CD4-positive, alpha-beta T cell (primary cell): ENCODE measurements at regions not wholly inside any gene's neighbourhood (a gene's known extent, or its start where the extent isn't known, plus 50 kb on each side); places are given as distances from the start of the nearest gene placed in this dataset.

Experiments used
- ATAC-seq: fragments of 200-7000 bp; cut with Tn5 transposase; one replicate; pipeline ENCODE4 v1.10.0; 2022; ENCODE audit warnings: mild to moderate bottlenecking; ENCODE audit not compliant: poor library complexity
- CTCF ChIA-PET: fragments of 350-600 bp; sonication (Branson Sonifier 250); formaldehyde crosslinking; loops from one replicate; lab custom pipeline; 2021; ENCODE audit warnings: antibody characterized with exemption, inconsistent platforms; lab: Charles Lee
- POLR2A ChIA-PET: fragments of 350-600 bp; sonication (Branson Sonifier 250); formaldehyde crosslinking; loops from one replicate; lab custom pipeline; 2021; ENCODE audit warnings: antibody characterized with exemption, inconsistent platforms; lab: Charles Lee
- DNase-seq, 14 experiments: peaks; one replicate each; pipeline ENCODE4 v3.0.0-alpha.2; 2013 to 2020; ENCODE audit warnings: mixed read lengths in 2 of 14
- H3K27ac ChIP-seq, 2 donors: one replicate each; pipeline versions ENCODE4 v1.5.1 to v1.7.0; 2013; ENCODE audit warnings: low read length in 2 of 2, low read depth in 1 of 2, mild to moderate bottlenecking in 1 of 2
- H3K27me3 ChIP-seq, 2 experiments: 1 replicate in 1 of 2; 2 replicates in 1 of 2; pipeline versions ENCODE4 v1.6.1 to v1.7.0; 2013; ENCODE audit warnings: low read length in 2 of 2, control low read depth in 1 of 2, mild to moderate bottlenecking in 1 of 2, moderate library complexity in 1 of 2; ENCODE audit not compliant: insufficient read depth in 2 of 2, control insufficient read depth in 1 of 2
- H3K36me3 ChIP-seq: one replicate; pipeline ENCODE4 v1.6.1; 2013; ENCODE audit warnings: low read length, control low read depth; ENCODE audit not compliant: insufficient read depth
- H3K4me1 ChIP-seq: one replicate; pipeline ENCODE4 v1.6.1; 2013; ENCODE audit warnings: low read length, control low read depth; ENCODE audit not compliant: insufficient read depth
- H3K4me3 ChIP-seq: one replicate; pipeline ENCODE4 v1.5.1; 2013; ENCODE audit warnings: mild to moderate bottlenecking, low read length, moderate library complexity
- H3K9me3 ChIP-seq, 2 experiments: 1 replicate in 1 of 2; 2 replicates in 1 of 2; pipeline versions ENCODE4 v1.6.1 to v1.7.0; 2013; ENCODE audit warnings: low read length in 2 of 2, mild to moderate bottlenecking in 2 of 2, control low read depth in 1 of 2, moderate library complexity in 1 of 2; ENCODE audit not compliant: control insufficient read depth in 1 of 2, insufficient read depth in 1 of 2
- H3K27ac Mint-ChIP-seq: one replicate; pipeline ENCODE4 v1.8.0; 2020; ENCODE audit warnings: mixed read lengths
- H3K27me3 Mint-ChIP-seq: one replicate; pipeline ENCODE4 v1.8.0; 2021; ENCODE audit warnings: mixed read lengths
- H3K36me3 Mint-ChIP-seq: one replicate; pipeline ENCODE4 v1.8.0; 2021; ENCODE audit warnings: low read depth, mixed read lengths
- H3K4me1 Mint-ChIP-seq: one replicate; pipeline ENCODE4 v1.8.0; 2021; ENCODE audit warnings: low read depth, mixed read lengths
- H3K4me3 Mint-ChIP-seq: one replicate; pipeline ENCODE4 v1.8.0; 2020; ENCODE audit warnings: mild to moderate bottlenecking, mixed read lengths
- H3K9me3 Mint-ChIP-seq: one replicate; pipeline ENCODE4 v1.8.0; 2020; ENCODE audit warnings: mixed read lengths
- CTCF ChIP-seq: fragments of 200-600 bp; IDR thresholded peaks from one replicate; pipeline ENCODE4 v1.8.0; 2022; ENCODE audit warnings: antibody characterized with exemption, mild to moderate bottlenecking
- intact Hi-C, 2 experiments: fragments of 100-400 bp; cut with DNase I in 1 of 2; cut with micrococcal nuclease in 1 of 2; formaldehyde crosslinking; loops; one replicate each; pipeline versions ENCODE4 v1.15.1 to v1.9.0; 2023 to 2025; cut with DNase I, micrococcal nuclease

DNA sequence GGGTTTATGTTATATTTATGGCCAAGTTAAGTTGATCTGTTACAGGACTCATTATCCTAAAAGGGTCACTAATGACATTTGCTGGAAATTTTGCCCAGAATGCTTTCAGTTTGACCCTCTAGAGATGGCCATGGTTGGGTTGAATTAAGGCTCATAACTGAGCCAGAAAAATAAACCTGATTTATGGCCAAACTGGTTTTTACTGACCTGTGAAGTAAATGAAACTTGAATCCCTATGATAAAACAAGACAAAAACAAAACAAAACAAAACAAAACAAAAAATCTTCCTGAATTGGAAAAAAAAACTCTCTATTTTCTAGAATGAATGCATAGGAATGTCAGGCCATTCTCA, 72.5 kb upstream of the CLDN14 start:
- no peak overlapping the region for H3K4me3 Mint-ChIP-seq
- Histone ChIP-seq H3K9me3 (peaks cover 0 to 8% of the 10 kb centered on the region in 2 experiments), H3K4me1 (no peaks in the 10 kb centered on the region), H3K36me3 (no peaks in the 10 kb centered on the region), H3K27me3 (peaks cover 0 to 3% of the 10 kb centered on the region in 2 experiments), H3K27ac (no peak overlapping the region), H3K4me3 (no peak overlapping the region)
- ATAC-seq (no peak), DNase-seq (no peak)
- H3K27me3 Mint-ChIP-seq, result peaks cover 4% of the 10 kb centered on the region
- CTCF ChIA-PET, result no interaction called here
- H3K27ac Mint-ChIP-seq, result no peak overlapping the region
- H3K36me3 Mint-ChIP-seq, result no peaks in the 10 kb centered on the region
- no peak for TF ChIP-seq CTCF
- H3K4me1 Mint-ChIP-seq, result no peaks in the 10 kb centered on the region
- H3K9me3 Mint-ChIP-seq, result no peaks in the 10 kb centered on the region
- POLR2A ChIA-PET, result no interaction called here
- intact Hi-C loops, result no loop called here

GRCh38 chr21:36553406-36553805, 73.5 kb upstream of the CLDN14 start:
- no peak for ATAC-seq
- no peak overlapping the region for H3K27ac Mint-ChIP-seq

GRCh38 chr21:36554411-36555157, 74.7 kb upstream of the CLDN14 start:
- Histone ChIP-seq H3K36me3 (no peaks in the 10 kb centered on the region), H3K4me1 (no peaks in the 10 kb centered on the region), H3K4me3 (no peak overlapping the region), H3K27ac (no peak overlapping the region), H3K9me3 (peaks cover 0 to 8% of the 10 kb centered on the region in 2 experiments), H3K27me3 (peaks cover 0 to 3% of the 10 kb centered on the region in 2 experiments)
- Mint-ChIP-seq H3K4me1 (no peaks in the 10 kb centered on the region), H3K27ac (no peak overlapping the region), H3K36me3 (no peaks in the 10 kb centered on the region), H3K27me3 (no peaks in the 10 kb centered on the region), H3K4me3 (no peak overlapping the region), H3K9me3 (no peaks in the 10 kb centered on the region)
- intact Hi-C loops, result no loop called here
- DNase-seq, result no peak
- ChIA-PET POLR2A (no interaction called here), CTCF (no interaction called here)
- ATAC-seq, result no peak
- TF ChIP-seq CTCF, result no peak

More at GRCh38 chr21:36553406-36553805, 73.5 kb upstream of the CLDN14 start:
- no peaks in the 10 kb centered on the region for H3K36me3 ChIP-seq
- H3K4me3 ChIP-seq, result no peak overlapping the region
- Mint-ChIP-seq H3K4me3 (no peak overlapping the region), H3K4me1 (no peaks in the 10 kb centered on the region), H3K36me3 (no peaks in the 10 kb centered on the region), H3K27me3 (peaks cover 4% of the 10 kb centered on the region), H3K9me3 (no peaks in the 10 kb centered on the region)
- no peak for TF ChIP-seq CTCF
- DNase-seq, result no peak
- peaks cover 0 to 8% of the 10 kb centered on the region in 2 experiments for H3K9me3 ChIP-seq
- no peaks in the 10 kb centered on the region for H3K4me1 ChIP-seq
- H3K27ac ChIP-seq, result no peak overlapping the region
- intact Hi-C loops, result no loop called here
- ChIA-PET POLR2A (no interaction called here), CTCF (no interaction called here)
- H3K27me3 ChIP-seq, result peaks cover 0 to 3% of the 10 kb centered on the region in 2 experiments
